Spleen (tissue), 11 donors: ENCODE measurements at regions not wholly inside any gene's neighbourhood (a gene's known extent, or its start where the extent isn't known, plus 50 kb on each side); places are given as distances from the start of the nearest gene placed in this dataset.

Source experiments
- DNase-seq: peaks from one replicate; pipeline ENCODE4 v3.0.0-alpha.2; 2020
- H3K27ac ChIP-seq, 8 donors: fragments of 200-600 bp; sonication (generic) in 7 of 8; 1 replicate in 4 of 8; 2 replicates in 4 of 8; pipeline versions ENCODE4 v1.5.0 to v1.8.0; 2016 to 2021; ENCODE audit warnings: inconsistent platforms in 4 of 8, mild to moderate bottlenecking in 4 of 8, moderate library complexity in 1 of 8
- H3K27me3 ChIP-seq, 7 donors: fragments of 200-600 bp; sonication (generic) in 6 of 7; replicated peaks in 1 of 7; 1 replicate in 4 of 7; 2 replicates in 3 of 7; pipeline versions ENCODE4 v1.5.0 to v1.8.0; 2016 to 2021; ENCODE audit warnings: inconsistent platforms in 3 of 7, mild to moderate bottlenecking in 1 of 7
- H3K36me3 ChIP-seq, 6 donors: fragments of 200-600 bp; sonication (generic) in 5 of 6; 1 replicate in 4 of 6; 2 replicates in 2 of 6; pipeline versions ENCODE4 v1.5.0 to v1.8.0; 2016 to 2021; ENCODE audit warnings: inconsistent platforms in 2 of 6
- H3K4me1 ChIP-seq, 6 donors: fragments of 200-600 bp; sonication (generic) in 5 of 6; 1 replicate in 3 of 6; 2 replicates in 3 of 6; pipeline versions ENCODE4 v1.5.0 to v1.8.0; 2016 to 2021; ENCODE audit warnings: inconsistent platforms in 3 of 6
- H3K4me3 ChIP-seq, 8 donors: fragments of 200-600 bp; sonication (generic) in 7 of 8; 1 replicate in 4 of 8; 2 replicates in 4 of 8; pipeline versions ENCODE4 v1.5.0 to v1.8.0; 2016 to 2021; ENCODE audit warnings: inconsistent platforms in 4 of 8, mild to moderate bottlenecking in 4 of 8, moderate library complexity in 2 of 8
- H3K9me3 ChIP-seq, 8 donors: fragments of 200-600 bp; sonication (generic) in 7 of 8; 1 replicate in 4 of 8; 2 replicates in 4 of 8; pipeline versions ENCODE4 v1.5.0 to v1.8.0; 2016 to 2021; ENCODE audit warnings: inconsistent platforms in 4 of 8
- POLR2A ChIP-seq, 3 donors: fragments of 450-650 bp; IDR thresholded peaks; one replicate each; pipeline ENCODE4 v1.5.1; 2017; ENCODE audit warnings: antibody characterized with exemption in 3 of 3, mild to moderate bottlenecking in 1 of 3
- POLR2AphosphoS5 ChIP-seq, 3 donors: sonication (generic); formaldehyde crosslinking; IDR thresholded peaks; one replicate each; pipeline ENCODE4 v1.5.1; 2017; ENCODE audit warnings: antibody characterized with exemption in 3 of 3
- WGBS, 5 donors: extraction: QIAGEN DNeasy Blood & Tissue Kit in 3 of 5; methylation state at CpG; one replicate each; pipeline versions ENCODE4 v1.1.5 to v1.1.7; 2013 to 2018; 5-methylcytosine and 5-hydroxymethylcytosine counted together
- intact Hi-C: fragments of 100-400 bp; cut with DNase I; formaldehyde crosslinking; loops from one replicate; pipeline ENCODE4 v1.15.0; 2023; ENCODE audit warnings: low total_unique reads
- TF ChIP-seq, protein P1 (sequence below), 11 experiments: fragments of 200-600 bp in 7 of 11; fragments of 450-650 bp in 4 of 11; sonication (generic) in 4 of 11; IDR thresholded peaks in 8 of 11; conservative IDR thresholded peaks in 3 of 11; 1 replicate in 7 of 11; 2 replicates in 4 of 11; pipeline versions ENCODE4 v1.4.0 to v1.8.0; 2016 to 2021; ENCODE audit warnings: antibody characterized with exemption in 11 of 11, inconsistent platforms in 4 of 11, mild to moderate bottlenecking in 1 of 11
- donor health status: healthy with polysubstance abuse.
- donor health status: DM: no; HTN: no; CAD: no; lungs with moderate emphysema.
- donor health status: DM: no; HTN: no; CAD: no.
- donor health status: Bipolar disorder and iron deficiency.
- donor health status: healthy.
- donor health status: DM: no; HTN: no; CAD: no.
- donor health status: DM: yes; HTN: yes; CAD: no.

DNA sequence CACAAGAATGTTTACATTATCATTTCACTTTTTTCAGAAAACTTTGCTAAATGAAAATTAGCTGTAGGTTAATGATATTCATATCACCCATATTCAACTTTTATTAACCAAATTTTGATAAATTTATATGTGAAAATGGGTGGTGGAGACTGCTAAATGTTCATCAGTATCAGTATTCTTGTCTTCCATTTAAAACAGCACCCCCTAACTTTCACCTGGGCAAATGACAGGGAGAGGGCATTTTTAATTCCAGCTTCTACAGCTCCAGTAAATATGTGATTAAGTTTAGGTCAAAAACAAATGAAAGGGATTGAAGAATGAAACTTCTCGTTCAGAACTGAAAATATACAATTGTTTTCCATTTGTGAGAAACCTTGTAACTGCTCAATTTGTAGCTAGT lies 722.2 kb downstream of the KCNT2 start:
- intact Hi-C loops: no loop called here
- H3K27me3 ChIP-seq: no peaks in the 10 kb centered on the region
- no peaks in the 10 kb centered on the region for H3K4me1 ChIP-seq
- TF ChIP-seq POLR2AphosphoS5 (IDR thresholded peaks at IDR 0.05) (no peak), POLR2A (IDR thresholded peaks at IDR 0.05) (no peak)
- TF ChIP-seq, protein P1, sequence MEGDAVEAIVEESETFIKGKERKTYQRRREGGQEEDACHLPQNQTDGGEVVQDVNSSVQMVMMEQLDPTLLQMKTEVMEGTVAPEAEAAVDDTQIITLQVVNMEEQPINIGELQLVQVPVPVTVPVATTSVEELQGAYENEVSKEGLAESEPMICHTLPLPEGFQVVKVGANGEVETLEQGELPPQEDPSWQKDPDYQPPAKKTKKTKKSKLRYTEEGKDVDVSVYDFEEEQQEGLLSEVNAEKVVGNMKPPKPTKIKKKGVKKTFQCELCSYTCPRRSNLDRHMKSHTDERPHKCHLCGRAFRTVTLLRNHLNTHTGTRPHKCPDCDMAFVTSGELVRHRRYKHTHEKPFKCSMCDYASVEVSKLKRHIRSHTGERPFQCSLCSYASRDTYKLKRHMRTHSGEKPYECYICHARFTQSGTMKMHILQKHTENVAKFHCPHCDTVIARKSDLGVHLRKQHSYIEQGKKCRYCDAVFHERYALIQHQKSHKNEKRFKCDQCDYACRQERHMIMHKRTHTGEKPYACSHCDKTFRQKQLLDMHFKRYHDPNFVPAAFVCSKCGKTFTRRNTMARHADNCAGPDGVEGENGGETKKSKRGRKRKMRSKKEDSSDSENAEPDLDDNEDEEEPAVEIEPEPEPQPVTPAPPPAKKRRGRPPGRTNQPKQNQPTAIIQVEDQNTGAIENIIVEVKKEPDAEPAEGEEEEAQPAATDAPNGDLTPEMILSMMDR (IDR thresholded peaks at IDR 0.05 in 8 of 11, conservative IDR thresholded peaks at IDR 0.05 in 3 of 11): no peak
- no peak for DNase-seq
- H3K9me3 ChIP-seq: peaks cover 0 to 8% (median 0%) of the 10 kb centered on the region in 8 donors
- no peak overlapping the region for H3K4me3 ChIP-seq
- H3K36me3 ChIP-seq: no peaks in the 10 kb centered on the region
- no peak overlapping the region for H3K27ac ChIP-seq
- WGBS, 5 donors: 58 to 89% (median 66%) methylated on average over 1 of the region's 1 CpG

DNA sequence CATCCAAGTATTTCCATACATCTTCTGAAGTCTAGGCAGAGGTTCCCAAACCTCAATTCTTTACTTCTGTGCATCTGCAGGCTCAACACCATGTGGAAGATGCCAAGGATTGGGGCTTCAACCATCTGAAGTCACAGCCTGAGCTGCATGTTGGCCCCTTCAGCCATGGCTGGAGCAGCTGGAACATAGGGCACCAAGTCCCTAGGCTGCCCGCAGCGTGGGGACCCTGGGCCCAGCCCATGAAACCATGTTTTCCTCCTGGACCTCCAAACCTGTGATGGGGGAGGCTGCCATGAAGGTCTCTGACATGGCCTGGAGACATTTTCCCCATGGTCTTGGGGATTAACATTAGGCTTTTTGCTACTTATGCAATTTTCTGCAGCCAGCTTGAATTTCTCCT lies 729.8 kb downstream of the KCNT2 start:
- no peak overlapping the region for H3K27ac ChIP-seq
- TF ChIP-seq, protein P1 (IDR thresholded peaks at IDR 0.05 in 8 of 11, conservative IDR thresholded peaks at IDR 0.05 in 3 of 11): no peak
- TF ChIP-seq POLR2A (IDR thresholded peaks at IDR 0.05) (no peak), POLR2AphosphoS5 (IDR thresholded peaks at IDR 0.05) (no peak)
- 58 to 100% (median 95%) methylated on average over 2 of the region's 2 CpGs for WGBS, 5 donors

DNA sequence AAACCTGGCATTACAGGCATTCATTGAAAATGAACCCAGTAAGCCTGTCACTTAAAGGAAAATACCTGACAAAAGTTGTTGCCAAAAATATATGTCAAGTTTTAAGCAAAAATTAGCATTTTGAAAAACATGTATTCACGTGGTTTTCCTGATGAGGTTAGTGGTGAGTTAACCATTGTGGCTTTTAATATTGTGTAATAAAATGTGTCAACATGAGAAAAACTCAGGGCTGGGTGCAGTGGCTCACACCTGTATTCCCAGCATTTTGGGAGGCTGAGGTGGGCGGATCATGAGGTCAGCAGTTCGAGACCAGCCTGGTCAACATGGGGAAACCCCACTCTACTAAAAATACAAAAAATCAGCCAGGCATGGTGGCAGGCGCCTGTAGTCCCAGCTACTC lies 731.4 kb downstream of the KCNT2 start:
- DNase-seq: no peak
- Histone ChIP-seq H3K27me3 (no peaks in the 10 kb centered on the region), H3K4me3 (no peak overlapping the region), H3K9me3 (peaks cover 0 to 20% (median 0%) of the 10 kb centered on the region in 8 donors), H3K36me3 (no peaks in the 10 kb centered on the region), H3K27ac (no peak overlapping the region), H3K4me1 (no peaks in the 10 kb centered on the region)
- intact Hi-C loops: no loop called here
- 54 to 65% (median 58%) methylated on average over 4 of the region's 4 CpGs for WGBS, 5 donors
- TF ChIP-seq, protein P1 (IDR thresholded peaks at IDR 0.05 in 8 of 11, conservative IDR thresholded peaks at IDR 0.05 in 3 of 11): no peak
- TF ChIP-seq POLR2AphosphoS5 (IDR thresholded peaks at IDR 0.05) (no peak), POLR2A (IDR thresholded peaks at IDR 0.05) (no peak)

More for the DNA sequence above, 729.8 kb downstream of the KCNT2 start:
- H3K36me3 ChIP-seq: no peaks in the 10 kb centered on the region
- DNase-seq: no peak
- intact Hi-C loops: no loop called here
- H3K4me1 ChIP-seq: no peaks in the 10 kb centered on the region
- peaks cover 0 to 20% (median 0%) of the 10 kb centered on the region in 8 donors for H3K9me3 ChIP-seq
- H3K27me3 ChIP-seq: no peaks in the 10 kb centered on the region
- no peak overlapping the region for H3K4me3 ChIP-seq

DNA sequence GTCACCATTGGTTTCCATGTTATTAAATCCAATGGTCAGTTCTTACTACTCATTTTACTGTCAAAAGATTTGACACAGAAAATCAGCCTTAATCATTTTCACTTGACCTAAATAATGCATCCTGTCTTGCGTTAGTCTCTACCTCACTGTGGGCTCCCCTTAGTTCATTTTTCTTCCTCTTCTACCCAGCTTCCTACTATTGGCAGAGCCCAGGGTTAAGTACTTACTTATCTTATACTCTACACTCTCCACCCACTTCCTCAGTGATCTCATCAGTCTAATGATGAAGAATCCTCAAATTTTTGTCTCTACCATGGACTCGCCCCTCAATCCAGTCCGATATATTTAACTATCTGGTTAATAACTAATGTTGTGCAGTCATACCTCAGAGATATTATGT lies 735.9 kb downstream of the KCNT2 start:
- H3K9me3 ChIP-seq: peaks cover 0 to 14% (median 0%) of the 10 kb centered on the region in 8 donors
- H3K4me1 ChIP-seq: no peaks in the 10 kb centered on the region
- 64 to 76% (median 69%) methylated on average over 3 of the region's 3 CpGs for WGBS, 5 donors
- no peak for DNase-seq
- no peak for TF ChIP-seq POLR2A (IDR thresholded peaks at IDR 0.05)
- TF ChIP-seq, protein P1 (IDR thresholded peaks at IDR 0.05 in 8 of 11, conservative IDR thresholded peaks at IDR 0.05 in 3 of 11): no peak
- no peak for TF ChIP-seq POLR2AphosphoS5 (IDR thresholded peaks at IDR 0.05)
- no peak overlapping the region for H3K27ac ChIP-seq
- no peaks in the 10 kb centered on the region for H3K27me3 ChIP-seq
- intact Hi-C loops: no loop called here
- H3K36me3 ChIP-seq: no peaks in the 10 kb centered on the region
- H3K4me3 ChIP-seq: no peak overlapping the region
